Fibroblast of gingiva (primary cell): ENCODE measurements at regions not wholly inside any gene's neighbourhood (a gene's known extent, or its start where the extent isn't known, plus 50 kb on each side); places are given as distances from the start of the nearest gene placed in this dataset.

Source experiments
- DNase-seq: peaks from one replicate; pipeline ENCODE4 v3.0.0-alpha.2; 2011; ENCODE audit warnings: low read depth

DNA sequence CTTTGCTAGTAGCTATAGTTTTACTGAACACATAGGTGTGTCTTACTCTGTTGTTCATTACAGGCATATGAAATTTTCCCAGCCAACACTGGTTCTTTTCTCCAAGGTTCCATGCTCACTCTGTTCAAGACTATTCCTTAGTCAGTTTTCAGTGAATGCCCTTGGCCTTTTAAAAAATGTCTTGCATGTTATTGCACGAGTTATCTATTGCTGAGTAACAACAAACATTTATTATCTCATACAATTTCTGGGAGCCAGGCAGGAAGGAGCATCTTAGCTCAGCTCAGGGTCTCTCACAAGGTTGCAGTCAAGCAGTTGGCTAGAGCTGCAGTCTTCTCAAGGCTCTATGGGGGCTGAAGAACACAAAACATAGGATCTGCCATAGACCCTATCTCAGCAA, 223.5 kb downstream of the BTG1 start:
- DNase-seq: no peak

DNA sequence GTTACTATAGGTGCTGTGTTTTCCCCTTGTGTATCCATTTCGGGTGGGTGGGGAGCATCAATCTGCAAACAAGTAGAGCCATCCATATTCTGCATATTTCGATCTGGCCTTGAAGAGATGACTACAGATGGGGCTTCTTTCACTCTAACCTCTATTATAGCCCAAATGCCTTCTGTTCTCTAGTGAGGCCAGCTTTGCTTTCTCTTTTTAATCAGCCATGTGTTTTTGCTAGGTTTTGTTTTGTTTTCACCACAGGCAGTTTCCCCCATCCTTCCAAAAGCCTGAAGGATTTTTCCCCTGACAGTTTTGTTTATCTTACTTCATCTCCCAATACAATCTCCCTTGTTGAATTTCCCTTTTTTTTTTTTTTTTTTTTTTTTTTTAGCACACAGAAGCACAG, 224.1 kb downstream of the BTG1 start:
- DNase-seq: no peak

- DNase-seq: no peak
Measured at GRCh38 chr12:91920741-91921140, 224.9 kb downstream of the BTG1 start.

DNA sequence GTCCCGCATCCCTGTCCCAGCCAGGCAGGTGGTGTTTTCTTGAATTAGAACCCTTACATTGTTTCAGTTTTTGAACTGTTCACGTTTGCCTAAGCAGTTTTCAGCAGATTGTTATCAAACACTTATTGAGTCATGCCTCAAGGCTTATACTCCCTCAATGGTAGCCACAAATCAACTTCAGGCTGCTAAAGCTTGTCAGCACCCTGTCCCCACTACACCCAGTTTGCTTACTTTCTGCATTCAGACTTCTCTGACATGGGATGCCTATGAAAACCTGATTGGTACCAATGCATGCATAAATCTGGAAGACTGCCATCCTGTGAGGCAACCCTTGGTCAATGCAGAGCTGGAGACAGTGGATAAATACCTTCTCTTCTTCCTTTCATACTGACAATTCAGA, 225.4 kb downstream of the BTG1 start:
- DNase-seq: peak; percentile 39

DNA sequence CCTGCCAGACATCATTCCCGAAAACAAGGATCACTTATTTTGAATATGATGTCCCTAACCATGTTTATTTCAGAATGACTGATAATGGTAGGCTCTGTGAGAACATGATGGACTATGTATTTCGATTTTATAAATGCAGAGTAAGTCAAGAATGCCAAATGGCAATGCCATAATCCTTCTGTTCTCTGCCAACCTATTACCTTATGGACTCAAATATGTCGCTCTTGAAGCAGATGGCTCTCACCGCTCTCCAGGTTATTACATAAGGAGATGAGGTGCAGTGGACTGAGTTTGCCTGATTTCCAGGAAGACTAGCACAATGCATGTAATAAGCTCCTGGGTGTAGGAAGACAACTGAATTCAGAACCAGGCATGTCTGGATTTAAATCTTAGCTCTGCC, 227.2 kb downstream of the BTG1 start:
- DNase-seq: no peak

GRCh38 chr12:91914701-91915100, 230.9 kb downstream of the BTG1 start:
- DNase-seq: no peak

GRCh38 chr12:91913651-91914050, 232.0 kb downstream of the BTG1 start:
- no peak for DNase-seq

DNA sequence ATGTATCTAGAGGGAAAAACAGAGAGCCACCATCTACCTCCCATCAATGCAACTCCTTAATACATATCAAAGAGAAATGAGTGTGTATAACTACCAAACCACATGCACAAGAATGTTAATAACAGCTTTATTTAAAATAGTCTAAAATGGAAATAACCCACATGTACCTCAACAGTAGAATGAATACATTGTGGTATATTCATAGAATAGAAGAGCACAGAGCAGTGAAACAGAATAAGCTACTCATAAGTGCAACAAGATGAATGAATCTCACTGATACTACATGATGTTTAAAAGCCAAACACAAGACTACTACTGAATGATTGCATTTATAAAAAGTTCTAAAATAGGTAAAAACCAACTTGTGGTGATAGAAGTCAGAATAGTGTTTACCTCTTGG, 232.5 kb downstream of the BTG1 start:
- no peak for DNase-seq

DNA sequence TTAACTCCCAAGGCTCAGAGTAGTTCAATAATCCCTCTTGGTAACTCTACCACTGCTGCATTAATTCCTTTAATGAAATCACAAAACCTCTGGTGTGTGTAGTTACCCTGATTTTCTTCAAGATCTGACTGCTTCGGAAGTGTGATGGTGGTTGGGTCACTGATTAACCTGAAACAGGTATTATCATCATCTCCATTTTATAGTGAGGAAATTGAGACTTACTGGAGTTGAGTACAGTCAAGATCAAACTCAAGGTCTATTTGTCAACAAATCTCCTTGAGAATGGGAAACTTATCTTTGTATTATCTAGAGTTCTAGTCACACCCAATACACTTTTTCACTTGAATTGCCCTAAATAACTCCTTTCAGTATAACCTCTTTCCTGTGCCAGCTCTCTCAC, 233.5 kb downstream of the BTG1 start:
- DNase-seq: no peak

DNA sequence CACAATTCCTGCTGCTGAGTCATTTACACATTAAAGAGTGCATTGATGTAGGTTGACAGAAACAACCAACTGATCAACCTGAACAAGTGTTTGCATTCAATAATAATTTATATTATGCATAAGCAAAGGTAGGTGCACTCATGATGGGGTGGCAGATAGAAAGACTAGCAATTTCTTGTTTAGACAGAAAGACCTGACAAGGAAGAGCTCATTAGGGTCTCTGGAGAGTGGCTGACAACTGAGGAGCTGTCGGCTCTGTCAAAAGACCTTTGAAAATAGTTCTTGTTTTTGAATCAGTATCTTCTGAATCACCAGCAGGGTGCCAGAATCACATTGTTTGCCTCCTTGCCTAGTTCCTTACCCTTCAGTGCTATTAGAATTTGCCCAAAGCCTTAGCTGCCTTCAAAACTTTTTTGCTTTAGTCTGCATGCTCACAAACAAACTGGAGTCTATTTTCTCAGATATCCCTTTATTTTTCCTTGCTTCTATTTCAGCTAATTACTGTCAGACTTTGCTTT, 234.7 kb downstream of the BTG1 start:
- no peak for DNase-seq

- DNase-seq: no peak
Measured at GRCh38 chr12:91902860-91903683, 242.6 kb downstream of the BTG1 start.

DNA sequence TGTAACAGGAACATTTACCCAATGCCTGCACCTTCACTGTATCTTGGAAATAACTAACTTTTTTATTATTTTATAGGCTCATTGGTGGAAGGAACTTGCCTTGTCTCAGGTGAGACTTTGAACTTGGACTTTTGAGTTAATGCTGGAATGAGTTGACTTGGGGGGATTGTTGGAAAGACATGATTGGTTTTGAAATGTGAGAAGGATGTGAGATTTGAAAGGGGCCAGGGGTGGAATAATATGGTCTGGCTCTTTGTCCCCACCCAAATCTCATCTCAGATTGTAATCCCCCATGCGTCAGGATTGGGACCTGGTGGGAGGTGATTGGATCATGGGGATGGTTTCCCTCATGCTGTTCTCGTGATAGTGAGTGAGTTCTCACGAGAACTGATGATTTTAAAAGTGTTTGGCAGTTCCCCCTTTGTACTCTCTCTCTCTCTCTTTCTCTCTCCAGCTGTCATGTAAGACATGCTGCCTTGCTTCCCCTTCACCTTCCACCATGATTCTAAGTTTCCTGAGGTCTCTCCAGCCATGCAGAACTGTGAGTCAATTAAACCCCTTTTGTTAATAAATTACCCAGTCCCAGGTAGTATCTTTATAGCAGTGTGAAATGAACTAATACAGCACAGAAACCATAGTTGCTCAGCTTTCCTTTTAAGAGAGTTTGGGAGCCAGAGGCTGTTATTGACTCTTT, 244.1 kb downstream of the BTG1 start:
- no peak for DNase-seq

DNA sequence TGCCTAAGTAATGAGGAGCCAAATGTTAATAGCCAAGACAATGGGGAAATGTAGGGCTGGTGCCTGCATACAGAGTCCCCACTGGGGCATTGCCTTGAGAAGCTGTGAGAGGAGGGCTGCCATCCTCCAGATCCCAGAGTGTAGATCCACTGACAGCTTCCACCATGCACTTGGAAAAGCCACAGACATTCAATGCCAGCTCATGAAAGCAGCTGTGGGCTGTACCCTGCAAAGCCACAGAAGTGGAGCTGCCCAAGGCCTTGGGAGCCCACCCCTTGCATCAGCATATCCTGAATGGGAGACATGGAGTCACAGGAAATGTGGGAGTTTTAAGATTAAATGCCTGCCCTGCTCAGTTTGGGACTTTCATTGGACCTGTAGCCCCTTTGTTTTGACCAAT, 244.7 kb downstream of the BTG1 start:
- DNase-seq: no peak

GRCh38 chr12:91899056-91899455, 246.6 kb downstream of the BTG1 start:
- no peak for DNase-seq

DNA sequence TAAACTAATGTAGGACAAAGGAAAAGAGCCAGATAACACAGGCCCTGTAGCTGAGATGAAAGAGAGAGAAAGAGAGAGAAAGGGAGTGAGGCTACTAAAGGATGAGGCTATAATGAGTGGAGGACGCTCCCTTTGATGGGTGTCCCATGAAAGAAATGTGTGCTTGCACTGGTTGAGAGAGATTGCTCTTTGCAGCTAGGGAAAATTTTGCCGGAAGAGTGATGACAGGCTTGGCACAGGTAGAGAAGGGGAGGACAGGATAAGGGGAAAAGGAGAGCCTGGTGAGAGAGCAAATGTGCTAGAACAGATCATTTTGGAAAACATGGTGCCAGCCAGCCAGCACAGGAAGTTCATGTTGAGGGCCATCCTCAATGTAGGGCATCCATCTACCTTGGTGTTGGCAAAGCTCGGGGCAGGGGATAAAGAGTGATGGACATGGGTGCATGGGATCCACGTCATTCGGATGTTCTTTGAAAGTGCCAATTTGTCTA, 248.6 kb downstream of the BTG1 start:
- DNase-seq: no peak

GRCh38 chr12:91896286-91897024, 249.2 kb downstream of the BTG1 start:
- peak; percentile 50 for DNase-seq

DNA sequence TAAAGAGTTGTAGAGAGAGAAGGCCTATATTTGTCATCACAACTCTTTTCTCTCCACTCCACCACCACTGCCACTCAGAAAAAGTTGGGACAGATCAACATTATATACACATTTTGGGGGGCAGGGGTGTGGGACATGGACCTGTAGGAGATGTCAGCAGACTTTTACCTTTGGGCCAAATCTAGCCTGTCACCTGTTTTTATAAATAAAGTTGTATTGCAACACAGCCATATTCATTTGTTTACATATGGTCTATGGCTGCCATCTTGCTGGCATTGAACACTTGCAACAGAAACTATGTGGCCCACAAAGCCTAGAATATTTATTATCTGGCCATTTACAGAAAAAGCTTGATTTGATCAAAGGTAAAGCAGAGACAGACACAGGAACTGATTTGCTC, 250.7 kb downstream of the BTG1 start:
- no peak for DNase-seq

- no peak for DNase-seq
Measured at GRCh38 chr12:91893476-91893875, 252.2 kb downstream of the BTG1 start.

GRCh38 chr12:91892081-91892855, 253.4 kb downstream of the BTG1 start:
- no peak for DNase-seq

GRCh38 chr12:91890742-91891141, 254.9 kb downstream of the BTG1 start:
- peak; percentile 5 for DNase-seq

DNA sequence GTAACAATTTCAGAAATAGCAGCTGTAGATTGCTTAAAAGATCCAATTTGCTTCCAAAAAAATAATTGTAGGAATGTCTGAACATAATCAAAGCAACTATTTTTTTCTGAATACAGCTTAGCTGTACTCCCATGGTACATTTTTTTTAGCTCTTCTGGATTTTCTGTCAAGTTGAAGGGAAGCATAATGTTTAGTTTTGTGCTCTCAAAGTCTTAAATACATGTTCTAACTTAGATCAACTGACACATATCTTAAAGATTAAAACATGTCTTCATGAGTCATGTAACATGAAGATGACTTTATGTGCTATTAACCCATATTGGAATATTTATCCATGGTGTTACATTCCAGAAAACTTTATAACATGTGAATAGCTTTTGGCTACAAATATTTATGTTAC, 255.7 kb downstream of the BTG1 start:
- DNase-seq: no peak

DNA sequence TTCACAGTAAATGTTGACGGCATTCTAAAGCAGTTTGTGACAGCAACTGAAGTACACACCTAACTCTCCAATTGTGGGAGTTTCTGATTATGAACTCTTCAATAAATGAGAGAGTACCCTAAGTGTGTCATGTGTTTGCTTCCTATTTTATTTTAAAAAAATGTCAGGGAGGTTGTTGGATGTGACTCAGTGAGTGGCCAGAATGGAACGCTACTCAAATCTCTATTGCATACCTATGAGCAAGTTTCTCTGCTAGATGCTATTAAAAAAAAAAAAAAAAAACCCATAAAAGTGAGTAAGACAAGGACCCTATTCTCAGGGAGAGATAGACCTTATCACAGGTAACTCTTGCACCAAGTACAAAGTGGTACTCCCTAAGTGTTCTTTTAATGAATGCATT, 256.6 kb downstream of the BTG1 start:
- DNase-seq: no peak
